Right lobe of liver (tissue), 4 donors: ENCODE measurements at regions not wholly inside any gene's neighbourhood (a gene's known extent, or its start where the extent isn't known, plus 50 kb on each side); places are given as distances from the start of the nearest gene placed in this dataset.

Experiments
- POLR2A ChIP-seq: fragments of 450-650 bp; IDR thresholded peaks from one replicate; pipeline ENCODE4 v1.6.1; 2017; ENCODE audit warnings: antibody characterized with exemption, mild to moderate bottlenecking
- TF ChIP-seq, protein P1 (sequence below), 4 donors: fragments of 200-600 bp in 3 of 4; fragments of 450-650 bp in 1 of 4; IDR thresholded peaks; one replicate each; pipeline versions ENCODE4 v1.5.1 to v1.8.0; 2016 to 2022; ENCODE audit warnings: antibody characterized with exemption in 4 of 4, mild to moderate bottlenecking in 2 of 4
- donor health status: DM: no; HTN: no; CAD: no.
- donor health status: DM: no; HTN: no; CAD: no.
- donor health status: DM: no; HTN: yes; CAD: no.

DNA sequence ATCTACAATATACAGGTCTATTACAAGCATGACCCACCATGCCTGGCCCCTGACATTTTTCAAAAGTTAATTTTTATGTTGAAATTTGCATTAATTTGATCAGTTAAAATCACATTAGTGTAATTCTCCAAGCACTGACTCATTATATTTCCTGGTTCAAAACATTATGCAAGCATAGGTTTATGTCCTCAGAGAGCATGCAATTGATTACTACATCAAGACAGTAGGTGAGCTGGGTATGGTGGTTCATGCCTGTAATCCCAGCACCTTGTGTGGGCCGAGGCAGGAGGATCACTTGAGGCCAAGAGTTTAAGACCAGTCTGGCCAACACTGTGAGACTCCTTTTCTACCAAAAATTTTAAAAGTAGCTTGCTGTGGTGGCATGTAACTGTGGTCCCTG lies 248.8 kb upstream of the KLHL1 start:
- TF ChIP-seq, protein P1, sequence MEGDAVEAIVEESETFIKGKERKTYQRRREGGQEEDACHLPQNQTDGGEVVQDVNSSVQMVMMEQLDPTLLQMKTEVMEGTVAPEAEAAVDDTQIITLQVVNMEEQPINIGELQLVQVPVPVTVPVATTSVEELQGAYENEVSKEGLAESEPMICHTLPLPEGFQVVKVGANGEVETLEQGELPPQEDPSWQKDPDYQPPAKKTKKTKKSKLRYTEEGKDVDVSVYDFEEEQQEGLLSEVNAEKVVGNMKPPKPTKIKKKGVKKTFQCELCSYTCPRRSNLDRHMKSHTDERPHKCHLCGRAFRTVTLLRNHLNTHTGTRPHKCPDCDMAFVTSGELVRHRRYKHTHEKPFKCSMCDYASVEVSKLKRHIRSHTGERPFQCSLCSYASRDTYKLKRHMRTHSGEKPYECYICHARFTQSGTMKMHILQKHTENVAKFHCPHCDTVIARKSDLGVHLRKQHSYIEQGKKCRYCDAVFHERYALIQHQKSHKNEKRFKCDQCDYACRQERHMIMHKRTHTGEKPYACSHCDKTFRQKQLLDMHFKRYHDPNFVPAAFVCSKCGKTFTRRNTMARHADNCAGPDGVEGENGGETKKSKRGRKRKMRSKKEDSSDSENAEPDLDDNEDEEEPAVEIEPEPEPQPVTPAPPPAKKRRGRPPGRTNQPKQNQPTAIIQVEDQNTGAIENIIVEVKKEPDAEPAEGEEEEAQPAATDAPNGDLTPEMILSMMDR (IDR thresholded peaks at IDR 0.05), result no peak
- no peak for TF ChIP-seq POLR2A
